CD4-positive, alpha-beta T cell treated with Interleukin-4 for 4 hours (primary cell): ENCODE measurements at regions not wholly inside any gene's neighbourhood (a gene's known extent, or its start where the extent isn't known, plus 50 kb on each side); places are given as distances from the start of the nearest gene placed in this dataset.
A peak's percentile ranks its signal among the peaks of the same experiment; 100 is the strongest.
"Not testable (repeated sequence)": the region's sequence is repeated elsewhere in the genome, so short reads cannot be mapped to it uniquely, and the experiment has no call there.

Experiments used
- DNase-seq: peaks from one replicate; pipeline ENCODE4 v3.0.0-alpha.2; 2020

GRCh38 chr13:50200569-50200968 lies 185.3 kb downstream of the KCNRG start:
- DNase-seq: no peak

DNA sequence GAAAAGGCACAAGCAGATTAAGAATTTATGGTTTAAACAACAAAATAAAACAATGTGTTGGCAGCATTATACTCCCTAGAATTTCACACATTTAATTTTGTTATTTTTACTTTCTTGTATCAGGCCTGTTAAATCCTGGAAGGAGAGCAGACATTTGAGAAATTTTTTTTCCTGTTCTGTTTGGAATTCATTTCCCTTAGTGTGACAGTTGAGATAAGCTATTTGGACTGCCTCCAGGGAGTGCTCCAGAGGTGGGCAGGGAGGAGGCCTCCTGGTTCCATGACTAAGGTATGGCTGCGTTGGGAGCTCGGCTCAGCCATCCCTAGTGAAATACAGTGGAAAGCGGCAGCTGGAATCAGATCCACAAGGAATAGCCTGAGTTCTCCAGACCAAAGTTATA lies 185.7 kb downstream of the KCNRG start:
- DNase-seq: no peak

- DNase-seq: no peak
Measured at GRCh38 chr13:50202485-50202884, 187.2 kb downstream of the KCNRG start.

GRCh38 chr13:50203256-50203941 lies 188.2 kb downstream of the KCNRG start:
- DNase-seq: no peak

GRCh38 chr13:50205581-50205980 lies 190.3 kb downstream of the KCNRG start:
- no peak for DNase-seq

DNA sequence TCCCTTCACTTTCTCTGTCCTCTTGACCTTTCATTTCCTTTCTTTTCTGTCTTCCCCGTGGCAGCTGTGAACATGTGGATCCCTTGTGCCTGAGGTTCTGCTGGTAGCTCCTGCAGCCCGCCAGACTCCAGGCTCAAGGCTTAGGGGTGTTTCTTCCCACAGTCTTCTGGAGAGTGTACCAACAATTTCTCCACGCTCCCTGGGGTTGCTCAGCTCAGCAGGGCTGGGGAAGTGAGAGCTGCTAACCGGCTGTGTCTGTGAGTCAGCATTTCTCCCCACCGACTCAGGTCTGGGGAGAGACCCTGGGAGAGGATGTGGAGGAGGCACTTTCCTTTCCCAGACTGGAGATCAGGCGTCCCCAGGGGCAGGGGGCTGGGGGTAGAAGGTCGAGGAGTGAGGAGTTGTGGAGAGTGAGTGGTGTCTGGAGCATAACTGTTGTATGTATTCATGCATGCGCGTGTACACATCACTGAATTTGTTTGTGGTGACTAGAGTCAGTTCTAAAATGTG lies 193.6 kb downstream of the KCNRG start:
- no peak for DNase-seq

GRCh38 chr13:50209631-50210030 lies 194.4 kb downstream of the KCNRG start:
- no peak for DNase-seq

DNA sequence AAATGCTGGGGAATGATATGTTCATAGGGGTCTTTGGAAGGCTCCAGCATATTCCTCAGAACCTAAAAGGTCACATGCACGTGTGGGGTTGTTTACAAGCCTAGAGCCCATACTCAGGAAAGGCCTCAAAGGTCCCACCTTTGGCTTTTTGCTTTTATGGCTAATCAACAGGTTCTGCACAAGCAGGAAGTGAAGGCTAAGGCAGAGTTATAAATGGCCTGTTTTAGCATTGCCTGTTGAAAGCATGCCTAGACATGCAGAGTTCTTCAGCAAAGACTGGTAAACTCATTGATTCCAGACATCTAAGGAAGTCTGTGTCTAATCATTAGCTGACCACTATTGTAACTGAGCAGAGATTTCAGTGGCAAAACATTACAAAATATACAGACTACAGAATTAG lies 198.3 kb downstream of the KCNRG start:
- no peak for DNase-seq

- DNase-seq: peak; percentile 25
Measured at GRCh38 chr13:50214514-50214913, 199.3 kb downstream of the KCNRG start.

- no peak for DNase-seq
Measured at GRCh38 chr13:50215399-50215798, 200.2 kb downstream of the KCNRG start.

- no peak for DNase-seq
Measured at GRCh38 chr13:50219743-50220142, 204.5 kb downstream of the KCNRG start.

DNA sequence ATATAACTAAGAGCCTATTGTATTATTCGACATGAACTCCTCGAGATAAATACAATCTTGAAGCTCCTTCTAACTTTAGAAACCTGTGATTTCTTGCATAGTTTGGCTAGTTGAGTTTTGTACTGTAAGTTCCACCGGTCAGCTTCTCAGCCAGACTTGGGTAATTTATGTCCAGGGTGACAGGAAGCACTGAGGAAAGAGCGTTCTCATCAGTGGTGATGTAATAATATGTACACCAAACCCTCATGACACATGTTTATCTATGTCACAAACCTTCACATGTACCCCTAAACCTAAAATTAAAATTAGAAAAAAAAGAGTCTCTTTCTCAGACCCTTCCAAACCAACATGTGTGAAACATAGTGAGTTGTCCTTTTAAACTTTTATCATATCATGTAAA lies 205.7 kb downstream of the KCNRG start:
- DNase-seq: no peak

GRCh38 chr13:50222569-50223332 lies 207.5 kb downstream of the KCNRG start:
- DNase-seq: peak; percentile 59

GRCh38 chr13:50224534-50224933 lies 209.3 kb downstream of the KCNRG start:
- DNase-seq: peak; percentile 60

DNA sequence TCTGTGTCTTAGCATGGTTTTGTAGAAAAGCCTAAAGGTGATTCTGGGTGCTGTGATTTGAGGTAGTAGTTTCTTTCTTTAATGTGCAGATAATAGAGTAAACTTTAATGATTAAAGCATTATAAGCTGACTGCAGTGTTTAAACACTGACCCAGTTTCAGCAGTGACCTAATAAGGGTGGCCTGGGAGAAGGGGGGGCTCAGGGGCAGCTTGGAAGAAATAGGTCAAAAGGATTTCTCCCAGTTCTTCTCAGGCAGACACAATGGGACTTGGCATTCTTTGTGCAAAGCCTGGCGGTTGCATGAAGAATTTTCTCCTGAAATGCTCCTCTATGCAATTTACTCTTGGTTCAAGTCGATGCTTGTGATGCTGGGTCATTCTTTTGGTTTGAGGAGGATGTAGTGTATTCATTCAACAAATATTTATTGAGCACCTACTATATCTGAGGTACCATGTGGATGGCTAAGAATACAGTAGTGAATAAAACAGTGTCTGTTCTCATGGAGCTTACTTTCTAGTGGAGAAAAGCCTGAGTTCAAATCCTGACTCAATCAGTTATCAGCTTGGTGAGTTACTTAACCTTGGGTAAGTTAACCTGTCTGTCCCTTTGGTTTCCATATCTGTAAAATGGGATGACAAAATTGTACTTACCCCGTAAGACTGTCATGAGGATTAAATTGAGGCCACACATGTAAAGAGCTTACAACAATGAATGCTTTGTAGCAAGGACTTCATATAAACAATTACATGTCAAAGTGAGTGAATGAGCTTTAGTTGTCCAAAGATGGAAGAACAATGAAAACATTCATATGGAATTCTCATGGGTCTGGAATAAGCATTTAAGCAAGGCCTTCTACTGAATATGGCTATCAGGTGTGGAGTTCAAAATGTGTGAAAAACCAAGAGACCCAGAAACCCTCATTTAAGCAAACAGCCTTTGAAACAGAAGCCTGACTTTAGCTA lies 210.2 kb downstream of the KCNRG start:
- DNase-seq: no peak

DNA sequence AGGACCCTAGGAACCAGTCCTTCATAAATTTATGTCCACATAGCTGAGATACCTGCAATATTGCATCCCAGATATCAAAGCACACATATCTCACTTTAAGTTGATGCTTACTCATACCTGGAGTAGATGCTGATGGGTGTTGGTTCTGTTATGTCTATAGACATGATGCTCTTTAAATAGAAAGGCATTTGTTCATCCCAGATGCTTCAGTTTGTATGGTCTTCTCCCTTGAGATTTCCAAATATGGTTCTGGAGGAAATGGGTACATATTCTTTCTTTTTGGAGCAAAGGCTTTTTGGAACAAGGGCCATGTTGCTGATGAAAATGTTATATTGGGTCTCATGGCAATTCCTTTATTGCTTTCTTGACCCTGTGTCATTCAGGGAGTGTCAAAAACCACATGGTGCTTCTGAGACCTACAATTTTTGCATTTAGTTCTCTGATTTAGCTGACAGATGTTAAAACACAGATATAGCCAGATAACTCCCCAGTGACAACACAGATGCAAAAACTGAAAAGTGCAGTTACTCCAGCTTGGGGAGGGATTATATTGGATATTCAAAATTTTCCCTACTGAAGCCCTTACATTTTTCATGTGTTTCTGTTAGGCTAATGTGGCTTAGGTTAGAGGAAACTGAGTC lies 211.4 kb downstream of the KCNRG start:
- no peak for DNase-seq

GRCh38 chr13:50227361-50227760 lies 212.1 kb downstream of the KCNRG start:
- DNase-seq: no peak

DNA sequence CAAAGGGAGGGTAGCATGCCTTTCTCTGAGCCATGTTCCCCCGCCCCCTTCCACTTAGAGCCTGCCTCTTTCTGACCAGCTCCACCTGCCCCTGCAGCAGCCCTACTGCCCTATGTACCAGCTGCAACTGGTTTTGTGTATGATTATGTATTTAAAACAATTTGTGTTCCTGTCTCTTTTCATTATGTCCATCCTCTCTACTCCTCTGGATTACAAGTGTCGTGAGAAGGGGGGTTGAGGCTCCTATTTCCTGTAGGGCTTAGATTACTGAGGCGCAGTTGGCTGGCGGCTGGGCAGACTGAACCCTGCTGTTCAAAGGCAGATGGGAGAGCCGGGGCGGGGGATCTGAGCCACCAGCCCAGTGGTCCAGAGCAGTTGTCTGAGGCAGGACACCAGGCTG lies 213.3 kb downstream of the KCNRG start:
- DNase-seq: no peak

DNA sequence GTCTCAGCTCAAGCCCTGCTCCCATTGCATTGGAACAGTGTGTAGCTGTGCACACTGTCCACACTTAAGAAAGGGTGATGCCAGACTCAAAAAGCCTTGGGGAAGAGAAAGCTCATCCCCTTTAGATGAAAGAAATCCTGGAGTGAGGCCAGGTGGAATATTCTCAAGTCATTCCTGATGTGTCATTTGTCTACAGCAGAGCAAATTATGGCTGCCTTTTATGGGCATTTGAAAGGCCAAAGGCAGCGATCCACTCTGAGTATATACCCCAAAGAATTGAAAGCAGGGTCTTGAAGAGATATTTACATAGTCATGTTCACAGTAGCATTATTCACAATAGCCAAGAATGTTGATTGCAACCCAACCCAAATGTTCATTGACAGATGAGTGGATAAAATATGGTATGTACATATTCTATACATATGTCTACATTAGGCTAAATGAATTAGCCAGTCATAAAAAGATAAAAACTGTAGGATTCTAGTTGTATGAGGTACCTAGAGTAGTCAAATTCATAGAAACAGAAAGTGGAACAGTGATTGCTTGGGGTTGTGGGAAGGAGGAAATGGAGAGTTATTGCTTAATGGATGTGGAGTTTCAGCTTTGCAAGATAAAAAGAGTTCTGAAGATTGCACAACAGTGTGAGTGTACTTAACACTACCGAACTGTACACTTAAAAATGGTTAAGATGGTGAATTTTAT lies 214.9 kb downstream of the KCNRG start:
- peak; percentile 26 for DNase-seq

- no peak for DNase-seq
Measured at GRCh38 chr13:50230662-50230978, 215.4 kb downstream of the KCNRG start.

GRCh38 chr13:50233574-50233973 lies 218.3 kb downstream of the KCNRG start:
- DNase-seq: not testable (repeated sequence)
